ENCODE measurements at regions not wholly inside any gene's neighbourhood (a gene's known extent, or its start where the extent isn't known, plus 50 kb on each side); places are given as distances from the start of the nearest gene placed in this dataset.
"Not testable (repeated sequence)": the region's sequence is repeated elsewhere in the genome, so short reads cannot be mapped to it uniquely, and the experiment has no call there.

GRCh38 chr21:17676930-17677329 lies 64.2 kb upstream of the BTG3 start:
- not testable (repeated sequence) for DNase-seq

- no peak for DNase-seq
These were observed 61.4 kb upstream of the BTG3 start for GRCh38 chr21:17674106-17674505.

GRCh38 chr21:17673261-17674020 lies 60.7 kb upstream of the BTG3 start:
- no peak for DNase-seq

- DNase-seq = no peak
These were observed 59.0 kb upstream of the BTG3 start for GRCh38 chr21:17671733-17672132.

GRCh38 chr21:17668479-17669140 lies 55.9 kb upstream of the BTG3 start:
- no peak for DNase-seq

- no peak for DNase-seq
These were observed 54.6 kb upstream of the BTG3 start for GRCh38 chr21:17667256-17667655.

Measured in stimulated activated CD4-positive, alpha-beta T cell treated with anti-CD3 and anti-CD28 coated beads, Interleukin-12 subunit alpha, Interleukin-12 subunit beta, amount 100 ng/mL, for 4 hours (primary cell).